ELR (cell line): ENCODE measurements at regions not wholly inside any gene's neighbourhood (a gene's known extent, or its start where the extent isn't known, plus 50 kb on each side); places are given as distances from the start of the nearest gene placed in this dataset.

Experiments used
- DNase-seq: peaks from one replicate; pipeline ENCODE4 v3.0.0-alpha.2; 2015; ENCODE audit warnings: low read depth

GRCh38 chr18:78601349-78601748, 378.3 kb upstream of the SALL3 start:
- DNase-seq, result no peak

GRCh38 chr18:78601923-78602322, 377.7 kb upstream of the SALL3 start:
- DNase-seq, result no peak

- DNase-seq, result no peak
These were observed 377.2 kb upstream of the SALL3 start for GRCh38 chr18:78602430-78602829.

- DNase-seq, result no peak
These were observed 376.3 kb upstream of the SALL3 start for GRCh38 chr18:78603102-78603983.

GRCh38 chr18:78605255-78605654, 374.4 kb upstream of the SALL3 start:
- DNase-seq, result no peak

GRCh38 chr18:78607221-78607620, 372.4 kb upstream of the SALL3 start:
- DNase-seq, result no peak

GRCh38 chr18:78607784-78608183, 371.8 kb upstream of the SALL3 start:
- no peak for DNase-seq

GRCh38 chr18:78610179-78610578, 369.4 kb upstream of the SALL3 start:
- no peak for DNase-seq

GRCh38 chr18:78611201-78611800, 368.3 kb upstream of the SALL3 start:
- DNase-seq, result no peak

GRCh38 chr18:78611869-78612268, 367.7 kb upstream of the SALL3 start:
- DNase-seq, result no peak

- DNase-seq, result no peak
These were observed 367.3 kb upstream of the SALL3 start for GRCh38 chr18:78612318-78612717.

- DNase-seq, result no peak
These were observed 366.8 kb upstream of the SALL3 start for GRCh38 chr18:78612801-78613200.

GRCh38 chr18:78618726-78619125, 360.9 kb upstream of the SALL3 start:
- no peak for DNase-seq

GRCh38 chr18:78619854-78620253, 359.8 kb upstream of the SALL3 start:
- DNase-seq, result no peak

- DNase-seq, result no peak
These were observed 359.3 kb upstream of the SALL3 start for GRCh38 chr18:78620326-78620725.

- no peak for DNase-seq
These were observed 358.4 kb upstream of the SALL3 start for GRCh38 chr18:78621141-78621755.

GRCh38 chr18:78622251-78622906, 357.2 kb upstream of the SALL3 start:
- DNase-seq, result no peak

GRCh38 chr18:78622907-78623541, 356.6 kb upstream of the SALL3 start:
- no peak for DNase-seq

GRCh38 chr18:78624646-78625279, 354.9 kb upstream of the SALL3 start:
- no peak for DNase-seq

GRCh38 chr18:78625847-78626246, 353.8 kb upstream of the SALL3 start:
- DNase-seq, result no peak

- no peak for DNase-seq
These were observed 351.9 kb upstream of the SALL3 start for GRCh38 chr18:78627551-78628346.
